A549 (cell line): ENCODE measurements at regions not wholly inside any gene's neighbourhood (a gene's known extent, or its start where the extent isn't known, plus 50 kb on each side); places are given as distances from the start of the nearest gene placed in this dataset.

Experiments
- ATAC-seq, 2 experiments: fragments of 200-7000 bp in 1 of 2; fragments of >200 bp in 1 of 2; cut with Nextera tagmentation in 1 of 2; cut with Tn5 transposase in 1 of 2; 3 replicates each; pipeline versions ENCODE4 v1.8.0 to v1.9.1; 2018 to 2020; ENCODE audit warnings: mild to moderate bottlenecking in 1 of 2, moderate library complexity in 1 of 2
- CTCF ChIA-PET: fragments of 300-600 bp; sonication (Branson Sonifier 250); formaldehyde crosslinking; extraction: SDS; loops from one replicate; lab custom pipeline; 2021; ENCODE audit warnings: antibody characterized with exemption, inconsistent platforms; lab: Yijun Ruan, JAX
- POLR2A ChIA-PET: fragments of 350-600 bp; formaldehyde crosslinking; extraction: SDS; loops from one replicate; lab custom pipeline; 2021; ENCODE audit warnings: antibody characterized with exemption, inconsistent platforms; lab: Yijun Ruan, JAX
- DNase-seq, 2 experiments: peaks; one replicate each; pipeline versions ENCODE4 v3.0.0 to v3.0.0-alpha.2; 2011 to 2016; ENCODE audit warnings: low read depth in 1 of 2, low spot score in 1 of 2
- FAIRE-seq: peaks from 2 replicates; lab custom pipeline; 2011; peaks lifted over from hg19 to GRCh38; lab: Jason Lieb, UNC
- H3K27ac ChIP-seq, 2 experiments: fragments of >200 bp; sonication (Bioruptor Twin); formaldehyde crosslinking; 3 replicates each; pipeline ENCODE4 v1.5.1; 2016 to 2017
- H3K4me1 ChIP-seq: fragments of >200 bp; sonication (Bioruptor Twin); formaldehyde crosslinking; 3 replicates; pipeline ENCODE4 v1.6.1; 2016
- H3K4me2 ChIP-seq: fragments of >200 bp; sonication (Bioruptor Twin); formaldehyde crosslinking; 3 replicates; pipeline ENCODE4 v1.6.1; 2016
- H3K4me3 ChIP-seq: fragments of >200 bp; sonication (Bioruptor Twin); formaldehyde crosslinking; 3 replicates; pipeline ENCODE4 v1.5.1; 2016
- H3K9me3 ChIP-seq: fragments of >200 bp; sonication (Bioruptor Twin); formaldehyde crosslinking; 3 replicates; pipeline ENCODE4 v1.6.1; 2016
- EHF ChIP-seq: fragments of 250-450 bp; sonication (Bioruptor Pico); IDR thresholded peaks from 2 replicates; pipeline ENCODE4 v1.5.0; 2020; ENCODE audit warnings: mild to moderate bottlenecking
- EP300 ChIP-seq, 2 experiments: fragments of >200 bp; sonication (Bioruptor Twin); formaldehyde crosslinking; IDR thresholded peaks; 2 replicates in 1 of 2; 3 replicates in 1 of 2; pipeline ENCODE4 v1.6.1; 2016 to 2017
- ESRRA ChIP-seq: fragments of 150-350 bp; IDR thresholded peaks from 2 replicates; pipeline ENCODE4 v1.6.1; 2014; ENCODE audit warnings: mild to moderate bottlenecking, low read length, borderline replicate concordance
- FOSL2 ChIP-seq, 2 experiments: fragments of 450-650 bp in 1 of 2; fragments of >200 bp in 1 of 2; sonication (Bioruptor Twin) in 1 of 2; formaldehyde crosslinking; IDR thresholded peaks; 2 replicates each; pipeline versions ENCODE4 v1.5.0 to v1.6.1; 2016 to 2020; ENCODE audit warnings: mild to moderate bottlenecking in 1 of 2, moderate library complexity in 1 of 2
- FOXS1 ChIP-seq: fragments of 250-450 bp; sonication (Bioruptor Pico); IDR thresholded peaks from 2 replicates; pipeline ENCODE4 v1.5.0; 2020; ENCODE audit warnings: mild to moderate bottlenecking, moderate library complexity
- HOXB5 ChIP-seq: fragments of 250-450 bp; sonication (Bioruptor Pico); IDR thresholded peaks from 2 replicates; pipeline ENCODE4 v1.5.0; 2020; ENCODE audit warnings: mild to moderate bottlenecking, moderate library complexity
- JUN ChIP-seq, 2 experiments: fragments of >200 bp; sonication (Bioruptor Twin); formaldehyde crosslinking; IDR thresholded peaks; 2 replicates in 1 of 2; 3 replicates in 1 of 2; pipeline ENCODE4 v1.6.1; 2016 to 2017
- JUNB ChIP-seq: fragments of >200 bp; sonication (Bioruptor Twin); formaldehyde crosslinking; IDR thresholded peaks from 2 replicates; pipeline ENCODE4 v1.6.1; 2016
- KDM1A ChIP-seq: fragments of 200-600 bp; sonication (generic); IDR thresholded peaks from 2 replicates; pipeline ENCODE4 v1.6.1; 2016; ENCODE audit warnings: low read depth, mild to moderate bottlenecking
- MAFK ChIP-seq: fragments of 450-650 bp; IDR thresholded peaks from 2 replicates; pipeline ENCODE4 v1.6.1; 2014; ENCODE audit not compliant: partially characterized antibody
- MYC ChIP-seq: IDR thresholded peaks from 2 replicates; pipeline ENCODE4 v1.6.1; 2012; ENCODE audit warnings: mild to moderate bottlenecking, inconsistent platforms, low read length, improper control_type of control experiment, borderline replicate concordance
- NFE2L2 ChIP-seq: fragments of 150-350 bp; conservative IDR thresholded peaks from 2 replicates; pipeline ENCODE4 v1.6.1; 2014; ENCODE audit warnings: low read length
- POLR2A ChIP-seq: IDR thresholded peaks from 2 replicates; pipeline ENCODE4 v1.6.1; 2012; ENCODE audit warnings: mild to moderate bottlenecking, low read length
- RARB ChIP-seq: fragments of 250-450 bp; sonication (Bioruptor Pico); IDR thresholded peaks from 2 replicates; pipeline ENCODE4 v1.8.0; 2021; ENCODE audit warnings: mild to moderate bottlenecking, moderate library complexity
- RFX5 ChIP-seq: fragments of 450-650 bp; IDR thresholded peaks from 2 replicates; pipeline ENCODE4 v1.7.1; 2014; ENCODE audit warnings: antibody characterized with exemption, mild to moderate bottlenecking, moderate library complexity
- ZC3H11A ChIP-seq: fragments of 450-650 bp; IDR thresholded peaks from 2 replicates; pipeline ENCODE4 v1.6.1; 2014; ENCODE audit warnings: antibody characterized with exemption, mild to moderate bottlenecking
- ZNF302 ChIP-seq: fragments of 250-450 bp; sonication (Bioruptor Pico); IDR thresholded peaks from 2 replicates; pipeline ENCODE4 v1.9.0; 2021; ENCODE audit warnings: inconsistent platforms, mild to moderate bottlenecking, moderate library complexity
- WGBS: methylation state at CpG from one replicate; pipeline ENCODE4 v1.1.6; 2017; ENCODE audit errors: missing lambda C conversion rate; 5-methylcytosine and 5-hydroxymethylcytosine counted together
- TF ChIP-seq, protein P1 (sequence below): IDR thresholded peaks from 2 replicates; pipeline ENCODE4 v1.6.1; 2012
- TF ChIP-seq, protein P2 (sequence below): IDR thresholded peaks from 2 replicates; pipeline ENCODE4 v1.6.1; 2012
- TF ChIP-seq, protein P3 (sequence below): fragments of 150-350 bp; IDR thresholded peaks from 2 replicates; pipeline ENCODE4 v1.6.1; 2014; ENCODE audit warnings: low read depth, mild to moderate bottlenecking, low read length
- TF ChIP-seq, protein P4 (sequence below): fragments of 450-650 bp; IDR thresholded peaks from 2 replicates; pipeline ENCODE4 v1.6.1; 2014; ENCODE audit warnings: antibody characterized with exemption
- TF ChIP-seq, protein P5 (sequence below): fragments of >200 bp; sonication (Bioruptor Twin); formaldehyde crosslinking; IDR thresholded peaks from 3 replicates; pipeline ENCODE4 v1.6.1; 2016
- TF ChIP-seq, protein P6 (sequence below): fragments of 250-450 bp; sonication (Bioruptor Pico); IDR thresholded peaks from 2 replicates; pipeline ENCODE4 v1.5.0; 2021; ENCODE audit warnings: mild to moderate bottlenecking, moderate library complexity, borderline replicate concordance

DNA sequence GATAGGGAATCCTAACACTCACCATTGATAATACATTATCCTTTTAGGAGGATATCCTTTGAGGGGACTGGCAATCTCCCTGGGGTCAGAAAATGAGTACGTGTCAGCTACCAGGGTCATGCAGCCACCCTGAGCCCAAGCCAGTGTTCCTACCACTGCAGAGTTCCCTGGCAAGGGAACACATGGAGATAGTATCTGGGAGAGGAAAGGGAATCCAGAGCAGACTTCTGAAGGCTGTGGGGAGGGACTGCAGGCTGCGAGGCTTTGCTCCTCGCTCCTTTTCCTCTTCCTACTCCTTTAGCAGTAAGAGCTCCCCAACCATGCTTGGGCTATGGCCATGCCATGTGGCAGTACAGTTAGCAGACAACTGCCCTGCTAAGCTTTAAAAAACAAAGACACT lies 62.9 kb upstream of the TJP1 start:
- no peak for ATAC-seq
- no peak overlapping the region for H3K27ac ChIP-seq
- no peak overlapping the region for H3K4me2 ChIP-seq
- CTCF ChIA-PET: interaction anchor here (1.2 to 1.6 kb wide), 2 partner anchors 12 to 40 kb away, joined by 3 to 12 read pairs; no protein-coding TSS in a partner anchor
- TF ChIP-seq FOXS1 (no peak), HOXB5 (CRISPR knock-in tag) (no peak)
- TF ChIP-seq, protein P1, sequence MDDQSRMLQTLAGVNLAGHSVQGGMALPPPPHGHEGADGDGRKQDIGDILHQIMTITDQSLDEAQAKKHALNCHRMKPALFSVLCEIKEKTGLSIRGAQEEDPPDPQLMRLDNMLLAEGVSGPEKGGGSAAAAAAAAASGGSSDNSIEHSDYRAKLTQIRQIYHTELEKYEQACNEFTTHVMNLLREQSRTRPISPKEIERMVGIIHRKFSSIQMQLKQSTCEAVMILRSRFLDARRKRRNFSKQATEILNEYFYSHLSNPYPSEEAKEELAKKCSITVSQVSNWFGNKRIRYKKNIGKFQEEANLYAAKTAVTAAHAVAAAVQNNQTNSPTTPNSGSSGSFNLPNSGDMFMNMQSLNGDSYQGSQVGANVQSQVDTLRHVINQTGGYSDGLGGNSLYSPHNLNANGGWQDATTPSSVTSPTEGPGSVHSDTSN: no peak
- TF ChIP-seq, protein P2, sequence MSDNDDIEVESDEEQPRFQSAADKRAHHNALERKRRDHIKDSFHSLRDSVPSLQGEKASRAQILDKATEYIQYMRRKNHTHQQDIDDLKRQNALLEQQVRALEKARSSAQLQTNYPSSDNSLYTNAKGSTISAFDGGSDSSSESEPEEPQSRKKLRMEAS: no peak
- TF ChIP-seq, all 56 proteins: peak for 0
- POLR2A ChIA-PET: no interaction called here
- no peak overlapping the region for H3K4me3 ChIP-seq
- peaks cover 8% of the 10 kb centered on the region; the same call in 2 of the 3 replicates for H3K4me1 ChIP-seq
- WGBS: 88% methylated on average over 3 of the region's 3 CpGs
- no peaks in the 10 kb centered on the region for H3K9me3 ChIP-seq
- no peak for FAIRE-seq
- DNase-seq: no peak

DNA sequence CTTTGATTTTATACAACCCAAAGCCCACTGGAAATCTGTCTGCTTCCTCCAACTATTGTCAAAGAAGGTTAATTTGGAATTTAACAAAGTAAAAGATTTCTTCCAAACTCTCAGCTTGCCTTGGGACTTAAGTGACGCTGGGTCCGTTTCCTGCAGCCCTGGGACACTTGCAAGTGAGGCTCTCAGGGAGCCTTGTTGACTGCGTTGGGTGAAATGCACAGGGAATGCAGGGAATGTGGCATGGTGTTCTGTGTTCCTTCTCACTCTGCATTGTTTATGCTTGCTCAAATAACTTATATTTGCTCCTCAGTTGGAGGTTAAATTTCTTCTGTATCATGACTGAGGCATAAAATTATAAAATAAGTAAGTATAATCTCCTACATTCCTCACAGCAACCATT lies 60.9 kb upstream of the TJP1 start:
- TF ChIP-seq MYC (no peak), ESRRA (no peak), JUNB (no peak), ZC3H11A (no peak), ZNF302 (no peak), EHF (CRISPR knock-in tag) (no peak), KDM1A (no peak), FOXS1 (no peak), RFX5 (no peak), JUN (IDR thresholded peaks at IDR 0.05) (no peak)
- TF ChIP-seq, protein P3, sequence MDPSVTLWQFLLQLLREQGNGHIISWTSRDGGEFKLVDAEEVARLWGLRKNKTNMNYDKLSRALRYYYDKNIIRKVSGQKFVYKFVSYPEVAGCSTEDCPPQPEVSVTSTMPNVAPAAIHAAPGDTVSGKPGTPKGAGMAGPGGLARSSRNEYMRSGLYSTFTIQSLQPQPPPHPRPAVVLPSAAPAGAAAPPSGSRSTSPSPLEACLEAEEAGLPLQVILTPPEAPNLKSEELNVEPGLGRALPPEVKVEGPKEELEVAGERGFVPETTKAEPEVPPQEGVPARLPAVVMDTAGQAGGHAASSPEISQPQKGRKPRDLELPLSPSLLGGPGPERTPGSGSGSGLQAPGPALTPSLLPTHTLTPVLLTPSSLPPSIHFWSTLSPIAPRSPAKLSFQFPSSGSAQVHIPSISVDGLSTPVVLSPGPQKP: no peak
- TF ChIP-seq, protein P1: no peak
- TF ChIP-seq, protein P2: no peak
- no peaks in the 10 kb centered on the region for H3K9me3 ChIP-seq
- ChIA-PET CTCF (interaction anchor here (0.6 kb wide), 1 partner anchor 192 kb away, joined by 3 read pairs; no protein-coding TSS in a partner anchor), POLR2A (no interaction called here)
- FAIRE-seq: no peak
- no peak overlapping the region for H3K4me3 ChIP-seq
- 74% methylated on average over 3 of the region's 3 CpGs for WGBS
- H3K4me1 ChIP-seq: no peaks in the 10 kb centered on the region
- no peak overlapping the region for H3K27ac ChIP-seq
- no peak for ATAC-seq
- H3K4me2 ChIP-seq: no peak overlapping the region
- no peak for DNase-seq

DNA sequence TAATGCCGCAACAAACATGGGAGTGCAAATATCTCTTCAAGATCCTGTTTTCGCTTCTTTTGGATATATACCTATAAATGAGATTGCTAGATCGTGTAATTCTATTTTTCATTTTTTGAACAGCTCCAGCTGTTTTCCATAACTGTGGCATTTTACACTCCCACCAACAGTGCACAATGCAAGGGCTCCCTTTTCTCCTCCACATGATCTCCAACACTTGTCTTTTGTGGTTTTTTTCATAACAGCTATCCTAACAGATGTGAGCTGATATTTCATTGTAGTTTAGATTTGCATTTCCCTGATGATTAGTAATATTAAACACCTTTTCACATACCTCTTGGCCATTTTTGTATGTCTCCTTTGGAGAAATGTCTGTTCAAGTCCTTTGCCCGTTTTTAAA lies 58.6 kb upstream of the TJP1 start:
- no peaks in the 10 kb centered on the region for H3K4me1 ChIP-seq
- H3K4me3 ChIP-seq: no peak overlapping the region
- TF ChIP-seq ESRRA (no peak), POLR2A (no peak), EP300 (IDR thresholded peaks at IDR 0.05) (no peak), NFE2L2 (no peak), EHF (CRISPR knock-in tag) (no peak), FOXS1 (no peak), MAFK (no peak), RARB (CRISPR knock-in tag) (no peak), FOSL2 (IDR thresholded peaks at IDR 0.05) (no peak), FOSL2 (CRISPR knock-in tag; IDR thresholded peaks at IDR 0.05) (no peak), MYC (no peak)
- TF ChIP-seq, protein P4, sequence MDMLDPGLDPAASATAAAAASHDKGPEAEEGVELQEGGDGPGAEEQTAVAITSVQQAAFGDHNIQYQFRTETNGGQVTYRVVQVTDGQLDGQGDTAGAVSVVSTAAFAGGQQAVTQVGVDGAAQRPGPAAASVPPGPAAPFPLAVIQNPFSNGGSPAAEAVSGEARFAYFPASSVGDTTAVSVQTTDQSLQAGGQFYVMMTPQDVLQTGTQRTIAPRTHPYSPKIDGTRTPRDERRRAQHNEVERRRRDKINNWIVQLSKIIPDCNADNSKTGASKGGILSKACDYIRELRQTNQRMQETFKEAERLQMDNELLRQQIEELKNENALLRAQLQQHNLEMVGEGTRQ: no peak
- TF ChIP-seq, protein P5, sequence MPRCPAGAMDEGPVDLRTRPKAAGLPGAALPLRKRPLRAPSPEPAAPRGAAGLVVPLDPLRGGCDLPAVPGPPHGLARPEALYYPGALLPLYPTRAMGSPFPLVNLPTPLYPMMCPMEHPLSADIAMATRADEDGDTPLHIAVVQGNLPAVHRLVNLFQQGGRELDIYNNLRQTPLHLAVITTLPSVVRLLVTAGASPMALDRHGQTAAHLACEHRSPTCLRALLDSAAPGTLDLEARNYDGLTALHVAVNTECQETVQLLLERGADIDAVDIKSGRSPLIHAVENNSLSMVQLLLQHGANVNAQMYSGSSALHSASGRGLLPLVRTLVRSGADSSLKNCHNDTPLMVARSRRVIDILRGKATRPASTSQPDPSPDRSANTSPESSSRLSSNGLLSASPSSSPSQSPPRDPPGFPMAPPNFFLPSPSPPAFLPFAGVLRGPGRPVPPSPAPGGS: no peak
- TF ChIP-seq, protein P6, sequence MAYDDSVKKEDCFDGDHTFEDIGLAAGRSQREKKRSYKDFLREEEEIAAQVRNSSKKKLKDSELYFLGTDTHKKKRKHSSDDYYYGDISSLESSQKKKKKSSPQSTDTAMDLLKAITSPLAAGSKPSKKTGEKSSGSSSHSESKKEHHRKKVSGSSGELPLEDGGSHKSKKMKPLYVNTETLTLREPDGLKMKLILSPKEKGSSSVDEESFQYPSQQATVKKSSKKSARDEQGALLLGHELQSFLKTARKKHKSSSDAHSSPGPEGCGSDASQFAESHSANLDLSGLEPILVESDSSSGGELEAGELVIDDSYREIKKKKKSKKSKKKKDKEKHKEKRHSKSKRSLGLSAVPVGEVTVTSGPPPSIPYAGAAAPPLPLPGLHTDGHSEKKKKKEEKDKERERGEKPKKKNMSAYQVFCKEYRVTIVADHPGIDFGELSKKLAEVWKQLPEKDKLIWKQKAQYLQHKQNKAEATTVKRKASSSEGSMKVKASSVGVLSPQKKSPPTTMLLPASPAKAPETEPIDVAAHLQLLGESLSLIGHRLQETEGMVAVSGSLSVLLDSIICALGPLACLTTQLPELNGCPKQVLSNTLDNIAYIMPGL (CRISPR knock-in tag): no peak
- CTCF ChIA-PET: interaction anchor here (1.6 kb wide), 1 partner anchor 194 kb away, joined by 5 read pairs; no protein-coding TSS in a partner anchor
- FAIRE-seq (no peak), ATAC-seq (no peak), DNase-seq (no peak)
- 74% methylated on average over 4 of the region's 4 CpGs for WGBS
- no peak overlapping the region for H3K4me2 ChIP-seq
- H3K27ac ChIP-seq: no peak overlapping the region
- POLR2A ChIA-PET: no interaction called here
- no peaks in the 10 kb centered on the region for H3K9me3 ChIP-seq
